ENCODE measurements at regions not wholly inside any gene's neighbourhood (a gene's known extent, or its start where the extent isn't known, plus 50 kb on each side); places are given as distances from the start of the nearest gene placed in this dataset.

DNA sequence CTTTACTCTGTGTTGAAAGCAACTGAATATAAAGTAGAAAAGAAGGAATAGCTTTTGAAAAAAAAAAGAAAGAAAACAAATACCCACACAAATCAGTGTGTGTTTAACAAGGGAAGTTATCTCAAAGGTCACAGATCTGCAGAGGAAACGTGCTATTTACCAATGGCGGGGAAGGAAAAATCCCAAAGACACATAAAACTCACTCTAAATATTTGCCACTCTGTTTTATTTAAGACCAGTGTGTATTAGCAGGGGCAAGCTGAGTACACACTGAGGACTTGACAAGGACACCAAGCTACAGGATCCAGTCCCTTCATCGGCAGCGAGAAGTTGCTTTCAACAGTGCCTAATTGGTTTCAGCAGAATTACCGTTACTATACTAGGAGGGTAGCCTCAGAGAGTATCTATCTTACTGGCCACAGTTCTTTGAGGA lies 252.5 kb downstream of the DEPDC1B start:
- TF ChIP-seq, protein P1, sequence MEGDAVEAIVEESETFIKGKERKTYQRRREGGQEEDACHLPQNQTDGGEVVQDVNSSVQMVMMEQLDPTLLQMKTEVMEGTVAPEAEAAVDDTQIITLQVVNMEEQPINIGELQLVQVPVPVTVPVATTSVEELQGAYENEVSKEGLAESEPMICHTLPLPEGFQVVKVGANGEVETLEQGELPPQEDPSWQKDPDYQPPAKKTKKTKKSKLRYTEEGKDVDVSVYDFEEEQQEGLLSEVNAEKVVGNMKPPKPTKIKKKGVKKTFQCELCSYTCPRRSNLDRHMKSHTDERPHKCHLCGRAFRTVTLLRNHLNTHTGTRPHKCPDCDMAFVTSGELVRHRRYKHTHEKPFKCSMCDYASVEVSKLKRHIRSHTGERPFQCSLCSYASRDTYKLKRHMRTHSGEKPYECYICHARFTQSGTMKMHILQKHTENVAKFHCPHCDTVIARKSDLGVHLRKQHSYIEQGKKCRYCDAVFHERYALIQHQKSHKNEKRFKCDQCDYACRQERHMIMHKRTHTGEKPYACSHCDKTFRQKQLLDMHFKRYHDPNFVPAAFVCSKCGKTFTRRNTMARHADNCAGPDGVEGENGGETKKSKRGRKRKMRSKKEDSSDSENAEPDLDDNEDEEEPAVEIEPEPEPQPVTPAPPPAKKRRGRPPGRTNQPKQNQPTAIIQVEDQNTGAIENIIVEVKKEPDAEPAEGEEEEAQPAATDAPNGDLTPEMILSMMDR (conservative IDR thresholded peaks at IDR 0.05; ENCODE audit: low read depth, low read length) = no peak
- no peak for DNase-seq (ENCODE audit: low read depth)
- no peak overlapping the region for H3K4me3 ChIP-seq (ENCODE audit: low read depth, low read length)

DNA sequence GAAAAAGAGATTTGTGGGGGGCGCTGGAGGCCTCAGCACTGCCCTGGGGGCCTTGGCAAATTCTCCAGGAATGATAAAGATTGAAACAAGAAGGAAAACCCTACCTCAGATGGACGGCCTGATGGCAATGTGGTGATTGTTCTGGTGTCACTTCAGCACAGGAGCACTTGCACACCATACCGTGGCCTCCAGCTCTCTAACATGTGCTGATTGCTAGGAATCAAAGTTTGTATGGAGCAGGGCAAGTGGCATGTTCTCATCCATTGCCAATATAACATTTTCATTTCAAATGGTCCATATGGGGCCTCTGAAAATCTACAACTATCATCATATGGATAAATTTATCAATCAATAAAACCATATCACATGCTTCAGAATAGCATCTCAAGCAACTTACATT lies 253.0 kb downstream of the DEPDC1B start:
- TF ChIP-seq, protein P1 (conservative IDR thresholded peaks at IDR 0.05; ENCODE audit: low read depth, low read length) = no peak
- no peak for DNase-seq (ENCODE audit: low read depth)
- no peak overlapping the region for H3K4me3 ChIP-seq (ENCODE audit: low read depth, low read length)

DNA sequence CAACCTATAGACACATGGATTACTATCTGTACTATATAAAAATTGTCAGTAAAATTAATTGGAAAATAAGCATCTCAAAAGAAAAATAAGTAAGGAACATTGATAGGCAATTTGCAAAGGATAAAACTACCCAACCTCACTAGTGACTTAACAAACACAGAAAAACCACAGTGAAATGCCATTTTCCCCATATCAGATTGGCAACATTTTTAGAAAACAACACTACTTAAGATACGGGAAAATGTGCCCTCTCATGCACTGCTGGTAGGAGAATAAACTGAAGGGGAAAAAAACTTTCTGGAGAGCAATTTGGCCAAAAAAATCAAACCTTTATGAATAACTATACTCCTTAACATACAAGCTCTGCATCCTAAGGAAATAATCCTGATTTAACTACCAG lies 254.0 kb downstream of the DEPDC1B start:
- TF ChIP-seq, protein P1 (conservative IDR thresholded peaks at IDR 0.05; ENCODE audit: low read depth, low read length) = no peak
- no peak overlapping the region for H3K4me3 ChIP-seq (ENCODE audit: low read depth, low read length)
- no peak for DNase-seq (ENCODE audit: low read depth)

DNA sequence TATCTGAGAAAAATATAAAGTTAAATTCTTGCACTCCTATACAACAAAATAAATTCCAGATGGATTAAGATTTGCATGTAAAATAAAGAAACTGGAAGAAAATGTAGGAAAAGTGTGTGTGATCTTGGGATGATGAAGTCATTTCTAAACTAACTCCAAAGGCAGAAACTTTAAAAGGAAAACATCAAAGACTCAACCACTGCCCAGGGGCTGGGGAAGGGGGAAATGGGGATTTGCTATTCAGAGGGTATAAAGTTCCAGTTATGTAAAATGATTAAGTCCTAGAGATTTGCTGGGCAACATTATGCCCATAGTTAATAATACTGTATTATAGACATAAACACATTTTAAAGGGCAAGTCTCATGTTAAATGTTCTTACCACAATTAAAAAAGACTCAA lies 254.5 kb downstream of the DEPDC1B start:
- TF ChIP-seq, protein P1 (conservative IDR thresholded peaks at IDR 0.05; ENCODE audit: low read depth, low read length) = no peak
- H3K4me3 ChIP-seq (ENCODE audit: low read depth, low read length) = no peak overlapping the region
- no peak for DNase-seq (ENCODE audit: low read depth)

DNA sequence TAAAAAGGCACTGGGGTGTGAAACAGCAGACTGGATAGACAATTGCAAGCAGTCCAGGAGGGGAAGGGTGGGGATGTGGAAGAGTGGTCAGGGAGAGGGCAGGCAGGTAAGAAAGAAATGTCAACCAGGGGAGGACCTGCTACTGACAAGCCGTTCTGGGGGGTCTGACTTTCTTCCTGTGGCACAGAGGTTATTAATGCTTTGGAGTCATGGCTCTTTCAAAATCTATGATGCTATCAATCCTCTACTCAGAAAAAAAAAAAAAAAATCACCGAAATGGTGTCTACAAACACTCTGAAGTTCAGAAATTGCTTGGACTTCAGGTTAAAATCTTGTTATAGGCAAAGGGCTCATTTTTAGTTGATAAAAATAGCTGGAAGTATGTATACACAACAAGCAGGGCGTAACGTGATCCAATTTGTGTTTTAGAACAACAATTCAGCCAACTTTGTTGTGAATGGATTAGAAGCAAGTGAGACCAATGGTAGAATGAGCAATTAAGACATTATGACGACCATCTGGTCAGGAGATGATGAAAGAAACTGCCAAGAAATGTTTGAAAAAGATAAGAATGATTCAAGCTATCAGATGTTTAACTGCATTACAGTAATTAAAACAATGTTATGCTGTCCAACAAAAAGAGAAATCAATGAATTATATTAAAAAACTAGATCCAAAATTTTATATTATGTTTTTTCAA lies 255.2 kb downstream of the DEPDC1B start:
- DNase-seq (ENCODE audit: low read depth) = no peak
- no peak overlapping the region for H3K4me3 ChIP-seq (ENCODE audit: low read depth, low read length)
- TF ChIP-seq, protein P1 (conservative IDR thresholded peaks at IDR 0.05; ENCODE audit: low read depth, low read length) = no peak

DNA sequence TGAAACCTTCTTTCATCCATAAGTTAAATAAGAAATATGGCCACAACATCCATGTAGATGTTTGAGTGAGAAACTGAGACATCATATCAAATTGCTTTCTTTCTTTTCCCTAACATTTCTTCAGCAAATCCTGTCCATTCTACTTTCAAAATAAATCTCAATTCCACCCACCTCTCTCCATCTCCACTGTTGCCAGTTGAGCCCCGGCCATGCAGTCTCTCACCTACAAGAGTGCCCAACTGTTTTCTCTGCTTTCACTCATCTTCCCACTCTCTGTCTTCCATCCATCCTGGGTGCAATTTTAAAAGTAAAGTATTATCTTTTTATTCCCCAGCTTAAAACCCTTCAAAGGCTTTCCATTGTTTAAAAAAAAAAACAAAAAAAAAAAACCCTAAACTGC lies 260.4 kb downstream of the DEPDC1B start:
- DNase-seq (ENCODE audit: low read depth) = no peak
- no peak overlapping the region for H3K4me3 ChIP-seq (ENCODE audit: low read depth, low read length)
- TF ChIP-seq, protein P1 (conservative IDR thresholded peaks at IDR 0.05; ENCODE audit: low read depth, low read length) = no peak

DNA sequence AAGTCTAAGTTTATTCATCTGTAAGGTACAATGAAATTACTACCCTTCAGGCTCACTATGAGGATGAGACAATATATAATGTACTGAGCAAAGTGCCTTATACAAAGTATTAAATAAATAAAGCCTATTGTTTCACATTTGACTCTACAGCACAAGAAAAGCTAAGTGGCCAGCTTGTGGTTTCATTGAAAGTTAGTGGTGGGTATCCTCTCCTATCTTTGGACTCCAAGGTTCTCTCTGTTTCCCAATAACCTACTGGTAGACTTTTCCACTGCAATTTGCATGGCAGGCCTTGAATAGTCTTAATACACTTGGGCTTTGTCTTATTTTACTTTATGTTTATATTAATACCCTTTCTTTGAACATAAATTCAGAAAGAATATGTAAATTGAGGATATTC lies 262.7 kb downstream of the DEPDC1B start:
- no peak overlapping the region for H3K4me3 ChIP-seq (ENCODE audit: low read depth, low read length)
- no peak for DNase-seq (ENCODE audit: low read depth)
- TF ChIP-seq, protein P1 (conservative IDR thresholded peaks at IDR 0.05; ENCODE audit: low read depth, low read length) = no peak

All from choroid plexus epithelial cell (primary cell).